GM18499 (cell line): ENCODE measurements at regions not wholly inside any gene's neighbourhood (a gene's known extent, or its start where the extent isn't known, plus 50 kb on each side); places are given as distances from the start of the nearest gene placed in this dataset.
"Not testable (repeated sequence)": the region's sequence is repeated elsewhere in the genome, so short reads cannot be mapped to it uniquely, and the experiment has no call there.

Experiments used
- ATAC-seq: cut with Tn5 transposase; IDR thresholded peaks from one replicate; pipeline ENCODE4 v1.9.1; 2021; ENCODE audit warnings: moderate number of reproducible peaks; ENCODE audit not compliant: insufficient read depth, unreplicated experiment

DNA sequence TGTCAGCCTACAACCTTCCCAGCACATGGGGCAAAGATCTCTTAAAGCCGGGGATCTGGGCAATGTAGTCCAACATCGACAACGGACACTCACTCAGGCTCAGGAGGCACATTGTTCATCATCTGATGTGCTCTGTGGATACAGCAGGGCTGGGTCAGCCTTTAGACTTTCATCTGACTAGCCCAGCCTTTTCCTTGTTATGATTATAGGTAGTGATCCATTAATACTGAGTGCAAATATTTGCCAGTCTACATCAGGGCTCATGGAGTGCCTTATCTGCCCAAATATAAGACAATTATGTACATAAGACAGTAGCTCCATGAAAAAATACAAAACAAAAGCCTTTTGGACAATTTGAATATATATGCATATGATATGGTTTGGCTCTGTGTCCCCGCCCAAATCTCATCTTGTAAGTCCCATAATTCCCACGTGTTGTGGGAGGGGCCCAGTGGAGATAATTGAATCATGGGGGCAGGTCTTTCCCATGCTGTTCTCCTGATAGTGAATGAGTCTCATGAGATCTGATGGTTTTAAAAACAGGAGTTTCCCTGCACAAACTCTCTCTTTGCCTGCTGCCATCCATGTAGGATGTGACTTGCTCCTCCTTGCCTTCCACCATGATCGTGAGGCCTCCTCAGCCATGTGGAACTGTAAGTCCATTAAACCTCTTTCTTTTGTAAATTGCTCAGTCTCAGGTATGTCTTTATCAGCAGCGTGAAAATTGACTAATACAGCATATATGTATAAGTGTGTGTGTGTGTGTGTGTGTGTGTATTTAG, 248.5 kb upstream of the FOXN3 start:
- not testable (repeated sequence) for ATAC-seq

DNA sequence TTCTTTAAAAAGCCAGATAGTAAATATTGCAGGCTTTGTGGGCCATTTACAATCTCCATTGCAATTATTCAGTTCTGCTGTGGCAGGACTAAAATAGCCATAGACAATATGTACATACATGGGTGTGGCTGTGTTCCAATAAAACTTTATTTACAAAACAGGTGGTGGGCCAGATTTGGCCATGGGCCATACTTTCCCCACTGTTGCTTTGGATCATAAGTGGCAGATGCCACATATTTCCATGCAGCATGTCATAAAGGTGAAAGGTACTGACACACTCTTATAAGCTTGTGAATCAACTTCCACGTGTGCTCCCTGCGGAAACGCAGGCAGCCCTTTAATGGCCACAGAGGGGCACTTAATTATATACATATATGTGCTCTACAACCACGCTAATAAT, 244.4 kb upstream of the FOXN3 start:
- ATAC-seq, result no peak

DNA sequence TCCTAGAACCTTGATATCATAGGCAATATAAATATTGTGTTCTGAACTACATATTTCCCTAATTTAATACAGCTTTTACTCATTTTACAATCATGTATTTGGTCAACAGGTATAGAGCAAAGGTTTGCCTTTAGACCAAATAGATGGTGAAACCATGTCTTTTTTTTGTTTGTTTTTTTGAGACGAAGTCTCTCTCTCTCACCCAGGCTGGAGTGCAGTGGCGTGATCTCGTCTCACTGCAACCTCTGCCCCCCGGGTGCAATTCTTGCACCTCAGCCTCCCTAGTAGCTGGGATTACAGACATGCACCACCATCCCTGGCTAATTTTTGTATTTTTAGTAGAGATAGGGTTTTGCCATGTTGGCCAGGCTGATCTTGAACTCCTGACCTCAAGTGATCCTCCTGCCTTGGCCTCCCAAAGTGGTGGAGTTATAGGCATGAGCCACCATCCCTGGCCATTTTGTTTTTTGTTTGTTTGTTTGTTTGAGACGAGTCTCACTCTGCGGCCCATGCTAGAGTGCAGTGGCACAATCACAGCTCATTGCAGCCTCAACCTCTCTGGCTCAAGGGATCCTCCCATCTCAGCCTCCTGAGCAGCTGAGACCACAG, 243.7 kb upstream of the FOXN3 start:
- not testable (repeated sequence) for ATAC-seq

DNA sequence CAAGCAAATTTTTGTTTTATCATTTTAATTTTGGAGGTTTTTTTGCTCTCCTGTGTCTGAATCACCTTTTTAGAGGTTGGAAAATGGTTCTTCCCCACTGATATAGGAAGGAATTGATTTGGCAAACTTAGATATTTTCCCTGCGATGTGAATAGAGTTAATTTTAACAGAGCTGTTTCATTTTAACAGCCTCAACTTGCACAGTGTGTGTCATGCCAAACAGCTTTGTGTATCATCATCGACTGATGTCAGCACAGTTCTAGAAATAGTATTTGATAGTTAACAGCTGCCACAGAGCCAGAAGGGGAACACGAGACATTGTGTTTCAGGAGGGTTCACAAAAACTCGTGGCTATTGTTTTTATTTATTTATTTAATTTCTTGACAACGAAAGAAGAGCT, 243.1 kb upstream of the FOXN3 start:
- no peak for ATAC-seq

DNA sequence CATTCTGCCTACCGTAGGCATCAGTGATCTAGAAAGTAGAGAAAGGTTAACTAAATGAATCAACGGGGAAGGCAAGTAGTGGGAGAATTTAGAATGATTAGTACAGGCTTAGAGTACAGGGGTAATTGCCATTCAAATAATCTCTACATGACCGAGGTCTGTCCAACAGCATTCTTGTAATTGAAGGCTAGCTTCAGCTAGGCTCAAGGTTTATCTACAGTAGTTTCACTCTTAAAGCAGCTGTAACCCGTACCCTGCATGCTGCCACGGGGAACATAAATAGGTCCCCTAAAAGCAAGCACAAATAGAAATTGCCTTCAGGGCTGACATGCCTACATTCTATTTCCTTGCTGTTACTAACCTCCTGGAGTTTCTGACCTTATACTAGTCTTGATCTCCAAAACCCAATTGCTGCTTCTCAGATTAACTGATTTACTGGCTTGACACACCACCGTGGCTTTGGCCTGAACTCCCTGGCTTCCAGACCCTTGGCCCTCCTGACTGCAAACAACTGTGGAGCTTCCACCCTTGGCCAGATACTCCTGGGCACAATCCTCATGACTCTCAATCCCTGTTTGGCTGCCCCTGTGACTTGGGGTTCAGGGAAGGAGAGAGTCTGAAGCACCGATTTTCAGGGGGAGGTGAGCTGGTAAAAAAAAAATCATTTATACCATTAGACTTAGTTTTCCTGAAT, 242.1 kb upstream of the FOXN3 start:
- ATAC-seq, result no peak

DNA sequence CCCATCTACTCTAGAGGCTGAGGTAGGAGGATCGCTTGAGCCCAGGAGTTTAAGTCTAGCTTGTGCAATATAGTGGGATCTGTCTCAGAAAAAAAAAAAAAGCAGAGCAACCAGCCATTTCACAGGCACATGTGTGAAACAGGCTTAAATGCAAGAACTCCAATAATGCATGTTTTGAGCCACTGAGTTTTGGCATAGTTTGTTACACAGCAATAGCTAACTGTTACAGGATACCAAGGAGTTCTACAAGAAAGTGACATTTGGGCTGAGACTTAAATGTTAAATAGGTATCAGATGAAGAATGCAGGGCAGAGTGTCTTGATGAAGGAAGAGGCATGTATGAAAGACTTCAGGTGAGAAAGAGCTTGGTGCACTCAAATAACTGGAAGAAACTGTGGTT, 240.0 kb upstream of the FOXN3 start:
- ATAC-seq, result no peak

DNA sequence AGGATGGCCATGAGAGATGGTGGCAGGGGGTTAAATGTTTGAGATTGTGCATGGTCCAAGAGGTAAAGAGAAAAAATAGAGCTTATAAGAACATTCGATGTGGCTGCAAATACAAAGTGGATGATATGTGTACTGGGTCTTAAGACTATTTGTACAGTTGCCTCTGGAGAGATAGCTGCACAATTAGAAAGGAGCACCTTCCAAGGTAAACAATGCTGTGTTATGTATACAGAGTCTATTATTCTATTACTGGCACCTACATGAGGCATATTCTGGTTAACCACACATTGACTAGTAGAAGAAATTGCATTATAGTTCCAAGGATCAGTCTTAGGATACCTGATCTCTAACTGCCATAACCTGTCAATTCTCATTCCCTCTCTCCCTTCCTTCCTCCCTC, 238.0 kb upstream of the FOXN3 start:
- ATAC-seq, result no peak

DNA sequence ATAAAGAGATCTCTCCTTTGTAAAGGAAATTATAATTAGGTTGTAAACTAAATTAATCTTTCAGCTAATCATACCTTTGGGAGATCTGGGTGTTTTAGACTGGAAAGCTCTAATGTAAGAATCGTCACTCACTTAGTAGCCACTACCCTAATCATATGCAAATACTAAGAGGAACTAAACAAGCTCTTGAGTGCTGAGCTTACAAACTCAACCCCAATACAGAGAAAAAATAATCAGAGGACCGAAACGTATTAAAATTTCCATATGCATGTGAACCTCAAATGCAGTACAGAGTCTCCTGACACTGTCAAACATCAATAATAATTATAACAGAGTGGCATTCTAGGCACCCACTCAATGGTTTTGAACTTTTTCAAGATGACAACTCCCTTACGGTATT, 235.3 kb upstream of the FOXN3 start:
- ATAC-seq, result peak; percentile 43

DNA sequence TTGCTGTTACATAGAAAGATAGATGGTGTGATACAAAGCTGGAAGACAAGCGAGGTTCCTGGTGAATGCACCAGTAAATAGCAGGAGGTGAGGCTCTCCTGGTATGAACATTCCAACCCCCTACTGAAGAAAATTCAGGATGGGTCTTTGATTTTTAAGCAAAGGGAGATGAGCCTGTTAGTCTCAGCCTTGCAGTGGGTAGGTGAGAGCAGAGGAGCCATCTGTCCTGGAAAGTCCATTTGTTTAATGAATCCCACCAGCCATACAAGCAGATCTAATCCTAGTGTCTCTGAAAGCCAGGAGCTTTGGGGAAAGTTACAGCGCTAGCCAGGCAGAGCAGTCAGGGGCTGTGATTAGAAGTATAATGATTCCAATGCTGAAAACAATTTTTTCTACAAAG, 234.8 kb upstream of the FOXN3 start:
- ATAC-seq, result no peak

DNA sequence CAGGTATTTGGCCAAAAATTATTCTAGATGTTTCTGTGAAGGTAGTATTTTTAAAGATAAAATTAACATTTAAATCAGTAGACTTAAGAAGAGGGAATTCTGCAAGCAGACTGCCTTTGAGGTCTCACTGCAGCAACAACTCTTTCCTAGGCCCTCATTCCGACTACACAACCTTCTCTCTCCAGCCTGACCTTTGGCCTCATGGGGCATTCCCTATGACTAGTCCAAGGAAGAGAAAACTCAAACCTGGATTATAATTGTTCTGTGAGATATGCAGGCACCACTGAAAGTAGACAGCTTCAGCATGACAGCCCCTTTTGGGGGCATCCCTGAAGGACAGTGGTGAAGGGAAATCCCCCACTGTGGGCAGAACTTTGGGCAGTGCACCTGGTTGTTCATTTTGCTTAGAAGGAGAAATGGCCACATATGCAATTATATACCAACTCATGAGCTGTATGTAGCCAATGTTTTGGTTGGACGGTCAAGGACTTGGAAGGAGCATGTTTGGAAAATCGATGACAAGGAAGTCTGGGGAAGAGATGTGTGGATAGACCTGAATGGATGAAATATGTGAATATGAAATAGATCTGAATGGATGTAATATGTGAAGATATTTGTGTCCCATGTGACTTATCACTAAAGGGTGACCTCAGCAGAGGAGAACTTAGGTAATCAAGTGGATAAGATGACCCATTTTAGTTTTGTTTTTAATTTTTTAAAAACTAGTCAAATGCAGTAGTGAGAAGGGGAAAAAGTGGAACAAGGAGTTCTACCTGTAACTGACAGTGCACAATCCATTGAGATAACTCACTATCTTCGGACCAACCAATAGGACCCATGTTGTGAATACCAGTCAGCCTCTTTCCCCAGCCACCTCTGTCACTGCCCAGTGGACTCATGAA, 233.3 kb upstream of the FOXN3 start:
- ATAC-seq, result no peak

DNA sequence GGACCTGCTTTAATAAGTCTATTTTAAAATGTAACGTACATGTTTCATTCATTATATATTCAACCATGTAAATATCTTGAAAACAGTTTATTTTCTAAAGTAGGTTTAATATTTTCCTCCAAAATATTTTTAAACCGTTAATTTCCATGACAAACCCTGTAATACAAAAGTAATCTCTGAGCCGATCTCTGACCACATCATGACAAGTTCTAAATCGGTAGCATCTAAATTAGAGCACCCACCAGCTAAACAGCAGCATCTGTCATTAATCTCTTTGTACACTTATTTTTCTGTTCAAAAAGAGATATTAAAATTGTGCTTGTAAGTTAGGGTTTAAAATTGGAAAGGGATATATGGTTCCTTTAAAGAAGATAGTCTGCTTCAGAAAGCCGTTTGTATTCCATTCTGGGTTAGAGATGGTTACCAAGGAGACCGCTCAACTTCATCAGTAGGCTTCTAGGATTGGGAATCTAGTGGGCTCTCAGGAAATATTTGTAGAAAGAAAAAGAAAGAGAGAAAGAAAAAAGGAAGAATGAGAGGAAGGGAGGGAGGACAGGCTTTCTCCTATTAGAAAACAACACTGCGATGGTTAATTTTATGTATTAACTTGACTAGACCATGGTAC, 232.5 kb upstream of the FOXN3 start:
- no peak for ATAC-seq

DNA sequence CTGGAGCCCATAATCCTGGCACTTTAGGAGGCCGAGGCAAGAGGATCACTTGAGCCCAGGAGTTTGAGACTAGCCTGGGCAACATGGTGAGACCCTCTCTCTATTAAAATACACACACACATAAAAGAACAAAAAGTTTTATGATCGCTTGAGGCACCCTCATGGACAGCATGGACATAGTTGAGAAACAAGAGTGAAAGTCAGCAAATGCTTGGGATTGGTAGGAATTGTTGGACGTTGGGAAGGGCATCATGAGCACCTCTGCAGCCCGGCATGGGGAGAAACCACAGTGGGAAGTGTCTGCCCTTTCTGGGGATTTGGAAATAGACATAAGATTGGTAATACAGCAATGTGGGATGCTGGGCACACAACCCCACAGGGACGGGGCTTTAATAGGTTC, 231.9 kb upstream of the FOXN3 start:
- no peak for ATAC-seq

DNA sequence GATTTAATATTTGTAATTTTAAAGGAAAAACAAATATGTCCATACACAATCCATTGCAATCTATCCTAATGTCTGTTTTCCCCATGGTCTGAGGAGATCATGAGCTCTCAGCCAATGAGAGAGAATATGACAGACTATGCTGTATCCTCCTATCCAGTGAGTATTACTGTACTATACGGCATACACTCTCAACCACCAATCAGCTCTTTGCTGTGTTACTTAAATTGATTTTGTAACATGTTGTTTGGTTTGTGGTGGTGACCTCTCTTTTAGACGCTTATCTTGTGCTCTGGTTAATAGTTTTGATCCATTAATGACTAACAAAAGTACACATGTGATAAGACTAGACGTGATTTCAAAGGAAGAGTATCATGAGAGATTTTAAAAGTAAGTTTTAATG, 231.5 kb upstream of the FOXN3 start:
- no peak for ATAC-seq

DNA sequence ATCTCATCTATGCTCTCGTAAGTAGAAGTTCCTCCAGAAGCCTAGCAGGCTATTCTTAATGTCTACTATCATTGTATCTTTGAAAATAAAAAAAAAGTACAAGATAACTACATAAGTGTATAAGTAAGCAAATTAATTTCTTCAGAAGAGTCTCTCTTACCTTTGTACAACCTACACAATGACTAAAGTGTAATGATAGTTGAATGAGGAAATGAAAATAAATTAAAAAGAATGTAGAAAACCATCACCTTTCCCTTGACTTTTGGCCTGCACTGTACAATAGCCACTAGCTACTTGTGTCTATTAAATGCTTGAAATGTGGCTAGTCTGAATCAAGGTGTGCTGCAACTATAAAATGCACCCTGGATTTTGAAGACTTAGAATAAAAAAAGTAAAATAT, 229.9 kb upstream of the FOXN3 start:
- no peak for ATAC-seq

DNA sequence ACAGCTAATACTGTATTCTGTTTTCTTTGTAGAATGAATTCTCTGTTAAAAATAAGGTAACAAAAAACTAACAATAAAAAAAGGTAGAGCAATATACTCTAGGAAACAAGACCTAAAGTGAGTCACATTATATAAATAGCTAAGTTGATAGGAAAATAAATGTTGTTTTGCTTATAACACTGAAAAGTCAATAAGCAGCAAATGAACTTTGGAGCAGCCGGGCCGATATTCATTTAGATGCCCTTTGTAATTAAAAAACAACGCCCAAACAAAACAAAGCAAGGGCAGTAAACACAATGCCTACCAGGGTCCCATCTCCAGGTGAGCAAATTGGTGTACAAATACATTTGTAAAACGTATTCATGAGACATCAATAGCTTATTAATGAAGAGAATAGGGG, 227.6 kb upstream of the FOXN3 start:
- ATAC-seq, result no peak

DNA sequence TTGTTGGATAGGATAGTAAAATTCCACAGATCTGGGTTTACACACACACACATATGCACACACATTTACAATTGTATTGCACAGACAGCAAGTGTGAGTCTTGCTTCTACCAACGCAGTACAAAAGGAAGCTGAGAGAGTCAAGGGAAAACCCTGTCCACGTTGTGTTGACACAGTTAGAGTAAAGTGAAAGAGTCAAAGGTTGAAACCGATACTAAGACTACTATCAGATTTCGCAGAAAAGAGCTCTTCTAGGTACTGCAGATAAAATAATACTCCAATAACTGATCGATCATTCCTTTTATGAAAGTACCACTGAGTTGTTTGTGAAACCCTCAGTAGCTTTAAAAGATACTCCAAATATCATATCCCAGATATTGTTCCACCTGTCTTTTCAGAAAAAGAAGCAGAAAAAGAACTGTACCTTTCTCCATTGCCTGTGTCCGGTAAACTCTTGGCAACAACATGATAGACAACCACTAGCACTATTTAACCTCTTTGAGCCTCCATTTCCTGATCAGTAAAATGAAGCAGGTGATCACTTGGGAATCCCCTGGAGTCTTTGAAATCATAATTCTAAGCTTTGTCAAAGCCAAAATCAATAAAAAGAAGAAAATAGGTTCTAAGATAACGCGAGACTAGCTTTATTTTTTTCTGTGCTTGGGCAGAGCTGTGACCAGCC, 224.6 kb upstream of the FOXN3 start:
- peak; percentile 98 for ATAC-seq

DNA sequence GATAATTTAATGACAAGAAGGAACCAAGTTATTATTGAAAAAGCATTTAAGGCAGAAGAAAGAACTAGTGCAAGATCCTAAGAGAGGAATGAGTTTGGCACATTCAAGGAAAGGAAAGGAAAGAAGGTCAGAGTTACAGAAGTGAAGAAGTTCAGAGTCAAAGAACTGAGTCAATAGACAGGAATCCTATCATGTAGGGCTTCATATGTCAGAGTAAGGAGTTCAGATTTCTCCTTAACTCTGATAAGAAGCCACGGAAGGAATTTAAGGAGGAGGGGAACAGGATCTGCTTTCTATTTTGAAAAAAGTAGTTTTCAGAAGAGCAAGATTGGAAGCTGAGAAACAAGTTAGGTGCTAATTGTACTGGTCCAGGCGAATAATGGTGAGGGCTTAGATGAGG, 223.1 kb upstream of the FOXN3 start:
- no peak for ATAC-seq

DNA sequence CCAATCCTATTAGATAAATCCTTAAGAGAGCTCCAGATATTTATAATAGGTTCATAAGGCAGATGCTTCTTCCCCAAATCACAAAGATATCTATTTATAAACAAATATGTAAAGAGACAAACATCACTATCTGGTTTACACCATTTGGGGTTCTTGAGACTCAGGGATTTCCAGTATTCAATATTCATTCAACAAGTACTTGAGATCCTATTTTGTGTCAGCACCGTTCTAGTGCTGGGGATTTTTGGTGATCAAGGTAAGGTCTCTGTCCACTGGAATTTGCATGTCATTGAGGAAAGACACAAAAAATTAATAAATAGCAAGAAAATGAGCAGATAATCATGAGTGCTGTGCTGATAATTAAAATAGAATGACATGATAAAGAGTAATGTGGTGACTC, 222.7 kb upstream of the FOXN3 start:
- ATAC-seq, result no peak

DNA sequence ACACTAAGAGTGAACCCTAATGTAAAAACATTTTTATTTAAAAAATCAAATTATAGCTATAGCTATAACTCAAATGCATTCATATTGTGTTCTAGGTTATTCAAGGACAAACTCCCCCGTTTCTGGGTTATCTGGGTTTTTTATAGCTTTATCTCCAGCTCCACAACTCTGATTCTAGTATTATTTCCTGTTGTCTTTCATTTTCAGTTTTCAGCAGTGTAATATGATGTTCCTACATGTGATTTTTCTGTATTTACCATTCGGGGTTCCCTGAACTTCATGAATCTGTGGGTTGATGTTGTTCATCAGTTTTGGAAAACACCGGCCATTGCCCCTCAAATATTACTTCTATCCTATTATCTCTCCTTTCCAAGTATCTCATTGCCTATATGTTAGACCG, 221.9 kb upstream of the FOXN3 start:
- ATAC-seq, result no peak

DNA sequence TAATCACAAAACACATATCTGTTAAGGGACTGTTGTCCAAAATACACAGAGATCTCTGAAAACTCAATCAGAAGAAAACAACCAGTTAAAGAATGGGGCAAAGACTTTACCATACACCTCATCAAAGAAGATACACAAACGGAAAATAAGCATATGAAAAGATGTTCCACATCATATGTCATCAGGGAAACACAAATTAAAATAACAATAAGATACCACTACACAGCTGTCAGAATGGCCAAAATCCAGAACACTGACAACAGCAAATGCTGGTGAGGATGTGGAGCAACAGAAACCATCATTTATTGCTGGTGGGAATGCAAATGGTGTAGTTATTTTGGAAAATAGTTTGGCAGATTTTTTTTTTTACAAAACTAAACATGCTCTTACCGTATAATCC, 220.5 kb upstream of the FOXN3 start:
- no peak for ATAC-seq
